DMS53 (cell line): ENCODE measurements at regions not wholly inside any gene's neighbourhood (a gene's known extent, or its start where the extent isn't known, plus 50 kb on each side); places are given as distances from the start of the nearest gene placed in this dataset.

ENCODE experiments used
- DNase-seq: peaks from one replicate; lab custom pipeline; 2025; lab: John Stamatoyannopoulos, UW

- peak; percentile 25 for DNase-seq
Observed at GRCh38 chr2:6602471-6602870, 263.2 kb downstream of the CMPK2 start.

- DNase-seq, result no peak
Observed at GRCh38 chr2:6605836-6606505, 259.7 kb downstream of the CMPK2 start.

- no peak for DNase-seq
Observed at GRCh38 chr2:6617794-6618193, 247.9 kb downstream of the CMPK2 start.

- no peak for DNase-seq
Observed at GRCh38 chr2:6618201-6618600, 247.5 kb downstream of the CMPK2 start.

- no peak for DNase-seq
Observed at GRCh38 chr2:6623746-6624145, 242.0 kb downstream of the CMPK2 start.

- DNase-seq, result no peak
Observed at GRCh38 chr2:6626401-6627012, 239.2 kb downstream of the CMPK2 start.

GRCh38 chr2:6627316-6627715, 238.4 kb downstream of the CMPK2 start:
- DNase-seq, result no peak

- DNase-seq, result no peak
Observed at GRCh38 chr2:6630209-6630608, 235.5 kb downstream of the CMPK2 start.

GRCh38 chr2:6635296-6635695, 230.4 kb downstream of the CMPK2 start:
- no peak for DNase-seq

- DNase-seq, result no peak
Observed at GRCh38 chr2:6637330-6637729, 228.4 kb downstream of the CMPK2 start.

- no peak for DNase-seq
Observed at GRCh38 chr2:6639929-6640620, 225.6 kb downstream of the CMPK2 start.

- no peak for DNase-seq
Observed at GRCh38 chr2:6640621-6641015, 225.1 kb downstream of the CMPK2 start.

GRCh38 chr2:6641956-6642355, 223.8 kb downstream of the CMPK2 start:
- no peak for DNase-seq

GRCh38 chr2:6644261-6644660, 221.4 kb downstream of the CMPK2 start:
- no peak for DNase-seq

GRCh38 chr2:6645004-6645403, 220.7 kb downstream of the CMPK2 start:
- DNase-seq, result no peak

- DNase-seq, result no peak
Observed at GRCh38 chr2:6645672-6646071, 220.0 kb downstream of the CMPK2 start.

- DNase-seq, result no peak
Observed at GRCh38 chr2:6647046-6647445, 218.7 kb downstream of the CMPK2 start.

- no peak for DNase-seq
Observed at GRCh38 chr2:6648596-6649247, 217.0 kb downstream of the CMPK2 start.

GRCh38 chr2:6650311-6650710, 215.4 kb downstream of the CMPK2 start:
- DNase-seq, result no peak

- DNase-seq, result no peak
Observed at GRCh38 chr2:6652251-6652650, 213.5 kb downstream of the CMPK2 start.

GRCh38 chr2:6653281-6653750, 212.4 kb downstream of the CMPK2 start:
- DNase-seq, result no peak

- DNase-seq, result no peak
Observed at GRCh38 chr2:6654279-6654678, 211.4 kb downstream of the CMPK2 start.

- DNase-seq, result no peak
Observed at GRCh38 chr2:6656633-6657032, 209.1 kb downstream of the CMPK2 start.
